ENCODE measurements at regions not wholly inside any gene's neighbourhood (a gene's known extent, or its start where the extent isn't known, plus 50 kb on each side); places are given as distances from the start of the nearest gene placed in this dataset.

DNA sequence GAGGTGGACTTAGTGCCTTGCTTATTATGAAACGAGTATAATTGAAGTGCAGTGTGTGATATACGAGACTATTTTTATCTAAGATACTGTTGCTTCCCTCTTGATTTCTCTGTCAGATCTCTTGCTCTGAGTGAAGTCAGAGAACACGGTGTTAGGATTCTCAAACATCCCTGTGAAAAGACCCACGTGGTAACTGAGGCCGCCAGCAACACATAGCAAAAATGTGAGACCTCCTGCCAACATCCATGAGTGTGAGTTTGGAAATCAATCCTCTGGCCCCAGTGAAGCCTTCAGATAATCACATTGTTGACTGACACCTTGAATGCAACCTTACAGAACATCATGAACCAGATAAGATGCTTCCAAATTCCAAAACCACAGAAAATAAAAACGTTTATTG is 954.4 kb downstream of the FAT4 start:
- H3K27me3 ChIP-seq: no peaks in the 10 kb centered on the region
- H3K4me3 ChIP-seq: no peak overlapping the region
- H3K36me3 ChIP-seq: no peaks in the 10 kb centered on the region
- WGBS, 2 donors (ENCODE audit: low coverage in 1 of 2): 36 to 54% methylated on average over 4 to 6 of the region's 6 CpGs
- ATAC-seq: peak; percentile 51
- no peak overlapping the region for H3K27ac ChIP-seq
- H3K9me3 ChIP-seq: no peaks in the 10 kb centered on the region
- no peaks in the 10 kb centered on the region for H3K4me1 ChIP-seq
- TF ChIP-seq POLR2A (IDR thresholded peaks at IDR 0.05) (no peak), POLR2AphosphoS5 (IDR thresholded peaks at IDR 0.05) (no peak), EP300 (IDR thresholded peaks at IDR 0.05) (no peak)
- TF ChIP-seq, protein P1, sequence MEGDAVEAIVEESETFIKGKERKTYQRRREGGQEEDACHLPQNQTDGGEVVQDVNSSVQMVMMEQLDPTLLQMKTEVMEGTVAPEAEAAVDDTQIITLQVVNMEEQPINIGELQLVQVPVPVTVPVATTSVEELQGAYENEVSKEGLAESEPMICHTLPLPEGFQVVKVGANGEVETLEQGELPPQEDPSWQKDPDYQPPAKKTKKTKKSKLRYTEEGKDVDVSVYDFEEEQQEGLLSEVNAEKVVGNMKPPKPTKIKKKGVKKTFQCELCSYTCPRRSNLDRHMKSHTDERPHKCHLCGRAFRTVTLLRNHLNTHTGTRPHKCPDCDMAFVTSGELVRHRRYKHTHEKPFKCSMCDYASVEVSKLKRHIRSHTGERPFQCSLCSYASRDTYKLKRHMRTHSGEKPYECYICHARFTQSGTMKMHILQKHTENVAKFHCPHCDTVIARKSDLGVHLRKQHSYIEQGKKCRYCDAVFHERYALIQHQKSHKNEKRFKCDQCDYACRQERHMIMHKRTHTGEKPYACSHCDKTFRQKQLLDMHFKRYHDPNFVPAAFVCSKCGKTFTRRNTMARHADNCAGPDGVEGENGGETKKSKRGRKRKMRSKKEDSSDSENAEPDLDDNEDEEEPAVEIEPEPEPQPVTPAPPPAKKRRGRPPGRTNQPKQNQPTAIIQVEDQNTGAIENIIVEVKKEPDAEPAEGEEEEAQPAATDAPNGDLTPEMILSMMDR (IDR thresholded peaks at IDR 0.05): no peak

DNA sequence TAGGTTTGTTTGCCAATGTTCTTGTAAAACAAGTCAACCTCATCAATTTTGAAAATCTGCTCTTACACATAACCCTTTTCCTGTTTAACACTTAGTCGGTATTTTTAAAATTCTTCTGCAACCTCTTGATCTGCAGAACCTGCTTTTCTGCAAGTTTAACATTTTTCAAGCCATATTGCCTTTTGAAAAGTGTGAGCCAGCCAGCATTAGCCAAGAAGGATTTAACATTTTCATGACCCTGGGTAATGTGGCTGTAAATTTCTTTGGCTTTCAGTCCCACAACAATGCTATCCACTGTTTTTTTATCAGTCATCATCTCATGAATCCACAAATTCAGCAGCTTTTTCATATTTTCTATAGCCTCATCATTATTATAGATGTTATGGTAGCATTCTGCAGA is 956.5 kb downstream of the FAT4 start:
- no peak overlapping the region for H3K27ac ChIP-seq
- H3K27me3 ChIP-seq: no peaks in the 10 kb centered on the region
- ATAC-seq: no peak
- 18 to 38% methylated on average over 1 of the region's 1 CpG for WGBS, 2 donors (ENCODE audit: low coverage in 1 of 2)
- no peak overlapping the region for H3K4me3 ChIP-seq
- H3K9me3 ChIP-seq: no peaks in the 10 kb centered on the region
- TF ChIP-seq POLR2A (IDR thresholded peaks at IDR 0.05) (no peak), EP300 (IDR thresholded peaks at IDR 0.05) (no peak), POLR2AphosphoS5 (IDR thresholded peaks at IDR 0.05) (no peak)
- TF ChIP-seq, protein P1 (IDR thresholded peaks at IDR 0.05): no peak
- no peaks in the 10 kb centered on the region for H3K4me1 ChIP-seq
- no peaks in the 10 kb centered on the region for H3K36me3 ChIP-seq

DNA sequence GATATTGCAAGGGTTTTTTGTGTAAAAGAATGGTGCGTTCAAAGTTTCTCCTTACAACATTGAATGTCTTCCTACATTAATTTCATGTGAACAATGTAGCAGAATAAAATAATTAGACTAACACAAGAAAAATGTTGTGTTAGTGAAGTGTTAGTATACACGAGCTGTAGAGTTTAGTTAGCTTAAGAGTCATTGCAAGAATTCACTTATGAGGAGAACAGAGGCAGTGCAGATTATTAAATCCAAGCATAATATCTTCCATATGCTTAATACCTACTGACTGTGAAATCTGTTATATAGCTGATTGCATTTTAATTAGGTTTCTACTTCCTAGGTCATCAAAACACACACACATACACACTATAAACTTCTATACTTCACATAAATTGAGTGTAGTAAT is 959.0 kb downstream of the FAT4 start:
- H3K4me1 ChIP-seq: no peaks in the 10 kb centered on the region
- H3K36me3 ChIP-seq: no peaks in the 10 kb centered on the region
- no peak overlapping the region for H3K27ac ChIP-seq
- ATAC-seq: no peak
- TF ChIP-seq EP300 (IDR thresholded peaks at IDR 0.05) (no peak), POLR2A (IDR thresholded peaks at IDR 0.05) (no peak), POLR2AphosphoS5 (IDR thresholded peaks at IDR 0.05) (no peak)
- TF ChIP-seq, protein P1 (IDR thresholded peaks at IDR 0.05): no peak
- H3K27me3 ChIP-seq: no peaks in the 10 kb centered on the region
- WGBS, 2 donors (ENCODE audit: low coverage in 1 of 2): 31 to 83% methylated on average over 2 of the region's 2 CpGs
- no peaks in the 10 kb centered on the region for H3K9me3 ChIP-seq
- H3K4me3 ChIP-seq: no peak overlapping the region

DNA sequence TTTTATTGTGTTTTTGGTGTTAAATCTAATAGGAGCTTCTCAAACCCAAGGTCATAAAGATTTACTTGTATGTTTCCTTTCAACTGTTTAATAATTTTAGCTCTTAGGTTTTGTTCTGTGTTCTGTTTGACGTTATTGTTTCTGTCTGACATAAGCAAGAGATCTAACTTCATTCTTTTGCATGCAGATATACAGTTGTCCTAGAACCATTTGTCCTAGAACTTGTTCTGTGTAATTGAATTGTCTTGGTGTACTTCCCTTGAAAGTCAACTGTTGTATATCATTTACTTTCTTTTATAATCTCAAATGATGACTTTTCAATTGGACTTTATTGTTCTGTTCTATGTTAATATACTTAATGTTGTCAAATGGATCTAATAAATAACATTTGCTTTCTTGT is 977.1 kb downstream of the FAT4 start:
- no peaks in the 10 kb centered on the region for H3K9me3 ChIP-seq
- WGBS, 2 donors (ENCODE audit: low coverage in 1 of 2): 58 to 83% methylated on average over 1 of the region's 1 CpG
- no peaks in the 10 kb centered on the region for H3K36me3 ChIP-seq
- TF ChIP-seq POLR2A (IDR thresholded peaks at IDR 0.05) (no peak), EP300 (IDR thresholded peaks at IDR 0.05) (no peak), POLR2AphosphoS5 (IDR thresholded peaks at IDR 0.05) (no peak)
- TF ChIP-seq, protein P1 (IDR thresholded peaks at IDR 0.05): no peak
- no peaks in the 10 kb centered on the region for H3K4me1 ChIP-seq
- H3K27me3 ChIP-seq: no peaks in the 10 kb centered on the region
- no peak overlapping the region for H3K27ac ChIP-seq
- no peak overlapping the region for H3K4me3 ChIP-seq
- no peak for ATAC-seq

DNA sequence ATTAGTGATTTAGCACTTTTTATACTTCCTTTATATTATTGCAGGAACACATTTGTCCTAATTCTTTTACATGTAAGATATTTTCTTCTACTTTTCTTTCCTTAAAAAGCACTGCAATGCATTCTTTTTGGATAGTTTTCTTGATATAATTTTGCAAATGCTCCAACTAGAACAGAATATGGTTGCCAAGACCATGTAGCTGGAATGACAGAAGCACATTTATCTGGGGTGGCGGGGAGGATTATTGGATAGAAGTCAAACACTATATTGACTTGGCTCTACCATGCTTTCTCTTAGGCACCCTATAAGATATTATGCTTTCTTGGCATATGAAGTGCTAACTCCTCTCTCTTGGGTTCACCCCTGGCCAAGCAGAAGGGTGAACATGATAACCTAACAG is 983.5 kb downstream of the FAT4 start:
- H3K4me3 ChIP-seq: no peak overlapping the region
- no peaks in the 10 kb centered on the region for H3K27me3 ChIP-seq
- H3K27ac ChIP-seq: no peak overlapping the region
- TF ChIP-seq POLR2A (IDR thresholded peaks at IDR 0.05): no peak
- TF ChIP-seq, protein P1 (IDR thresholded peaks at IDR 0.05): no peak
- H3K9me3 ChIP-seq: no peaks in the 10 kb centered on the region
- no peak for ATAC-seq
- no peaks in the 10 kb centered on the region for H3K4me1 ChIP-seq
- no peaks in the 10 kb centered on the region for H3K36me3 ChIP-seq
- WGBS, 2 donors (ENCODE audit: low coverage in 1 of 2): 45 to 69% methylated on average over 1 of the region's 1 CpG
